Upper lobe of right lung (tissue), 1 donor: ENCODE measurements at regions not wholly inside any gene's neighbourhood (a gene's known extent, or its start where the extent isn't known, plus 50 kb on each side); places are given as distances from the start of the nearest gene placed in this dataset.
"Not testable (repeated sequence)": the region's sequence is repeated elsewhere in the genome, so short reads cannot be mapped to it uniquely, and the experiment has no call there.

ENCODE experiments used
- ATAC-seq: fragments of 200-7000 bp; cut with Tn5 transposase; one replicate; pipeline ENCODE4 v1.9.1; 2020; ENCODE audit warnings: mild to moderate bottlenecking, moderate library complexity
- DNase-seq: peaks from one replicate; pipeline ENCODE4 v3.0.0-alpha.2; 2020
- H3K27ac ChIP-seq: fragments of 200-600 bp; one replicate; pipeline ENCODE4 v1.8.0; 2022
- H3K27me3 ChIP-seq: fragments of 200-600 bp; one replicate; pipeline ENCODE4 v1.8.0; 2022; ENCODE audit warnings: mild to moderate bottlenecking
- H3K36me3 ChIP-seq: fragments of 200-600 bp; one replicate; pipeline ENCODE4 v1.8.0; 2022
- H3K4me1 ChIP-seq: fragments of 200-600 bp; one replicate; pipeline ENCODE4 v1.8.0; 2022
- H3K4me3 ChIP-seq: fragments of 200-600 bp; one replicate; pipeline ENCODE4 v1.8.0; 2022; ENCODE audit warnings: mild to moderate bottlenecking
- H3K9me3 ChIP-seq: fragments of 200-600 bp; one replicate; pipeline ENCODE4 v1.8.0; 2022
- CTCF ChIP-seq: fragments of 200-600 bp; IDR thresholded peaks from one replicate; pipeline ENCODE4 v1.8.0; 2022; ENCODE audit warnings: antibody characterized with exemption
- intact Hi-C: fragments of 100-400 bp; cut with DNase I; formaldehyde crosslinking; loops from one replicate; pipeline ENCODE4 v1.11.0; 2022
- donor health status: DM: no; HTN: yes; CAD: no; lungs with severe emphysema.

- Histone ChIP-seq H3K27ac (no peak overlapping the region), H3K9me3 (no peaks in the 10 kb centered on the region), H3K4me3 (no peak overlapping the region), H3K36me3 (no peaks in the 10 kb centered on the region), H3K27me3 (no peaks in the 10 kb centered on the region), H3K4me1 (no peaks in the 10 kb centered on the region)
- no peak for ATAC-seq
- no peak for TF ChIP-seq CTCF
- intact Hi-C loops, result no loop called here
- no peak for DNase-seq
Observed at GRCh38 chr3:33940149-33940548, 141.7 kb downstream of the PDCD6IP start.

- TF ChIP-seq CTCF, result no peak
- intact Hi-C loops, result no loop called here
- no peak overlapping the region for H3K27ac ChIP-seq
- no peaks in the 10 kb centered on the region for H3K27me3 ChIP-seq
- H3K4me3 ChIP-seq, result no peak overlapping the region
- ATAC-seq, result no peak
- no peaks in the 10 kb centered on the region for H3K4me1 ChIP-seq
- DNase-seq, result no peak
- no peaks in the 10 kb centered on the region for H3K36me3 ChIP-seq
- H3K9me3 ChIP-seq, result no peaks in the 10 kb centered on the region
Observed at GRCh38 chr3:33940736-33941135, 142.3 kb downstream of the PDCD6IP start.

- intact Hi-C loops, result no loop called here
Observed at GRCh38 chr3:33941804-33942203, 143.4 kb downstream of the PDCD6IP start.

GRCh38 chr3:33942483-33943150, 144.2 kb downstream of the PDCD6IP start:
- H3K4me1 ChIP-seq, result no peaks in the 10 kb centered on the region
- no peaks in the 10 kb centered on the region for H3K36me3 ChIP-seq
- ATAC-seq, result no peak
- intact Hi-C loops, result no loop called here
- no peak overlapping the region for H3K27ac ChIP-seq
- no peak overlapping the region for H3K4me3 ChIP-seq
- no peaks in the 10 kb centered on the region for H3K9me3 ChIP-seq
- H3K27me3 ChIP-seq, result no peaks in the 10 kb centered on the region
- no peak for DNase-seq
- no peak for TF ChIP-seq CTCF

More at GRCh38 chr3:33941804-33942203, 143.4 kb downstream of the PDCD6IP start:
- Histone ChIP-seq H3K4me3 (no peak overlapping the region), H3K27ac (no peak overlapping the region), H3K36me3 (no peaks in the 10 kb centered on the region), H3K4me1 (no peaks in the 10 kb centered on the region), H3K27me3 (no peaks in the 10 kb centered on the region), H3K9me3 (no peaks in the 10 kb centered on the region)
- no peak for ATAC-seq
- TF ChIP-seq CTCF, result no peak
- DNase-seq, result no peak

GRCh38 chr3:33943277-33943676, 144.8 kb downstream of the PDCD6IP start:
- H3K36me3 ChIP-seq, result no peaks in the 10 kb centered on the region
- ATAC-seq, result no peak
- intact Hi-C loops, result no loop called here

GRCh38 chr3:33946612-33947011, 148.2 kb downstream of the PDCD6IP start:
- ATAC-seq, H3K27me3 ChIP-seq, H3K4me3 ChIP-seq, DNase-seq, intact Hi-C loops, H3K36me3 ChIP-seq, H3K9me3 ChIP-seq, H3K4me1 ChIP-seq, H3K27ac ChIP-seq: not testable (repeated sequence)

More at GRCh38 chr3:33943277-33943676, 144.8 kb downstream of the PDCD6IP start:
- Histone ChIP-seq H3K4me1 (no peaks in the 10 kb centered on the region), H3K27ac (no peak overlapping the region), H3K9me3 (no peaks in the 10 kb centered on the region), H3K4me3 (no peak overlapping the region), H3K27me3 (no peaks in the 10 kb centered on the region)
- TF ChIP-seq CTCF, result no peak
- no peak for DNase-seq
